HL-60 (cell line): ENCODE measurements at regions not wholly inside any gene's neighbourhood (a gene's known extent, or its start where the extent isn't known, plus 50 kb on each side); places are given as distances from the start of the nearest gene placed in this dataset.

Experiments used
- CTCF ChIP-seq: IDR thresholded peaks from one replicate; pipeline ENCODE4 v1.5.1; 2011; ENCODE audit warnings: low read length, control low read depth, inconsistent platforms; ENCODE audit not compliant: insufficient read depth
- GABPA ChIP-seq: IDR thresholded peaks from 2 replicates; pipeline ENCODE4 v1.6.1; 2012; ENCODE audit warnings: low read depth
- POLR2AphosphoS5 ChIP-seq: IDR thresholded peaks from 2 replicates; pipeline ENCODE4 v1.6.1; 2012; ENCODE audit warnings: low read depth
- TF ChIP-seq, protein P1 (sequence below): IDR thresholded peaks from 2 replicates; pipeline ENCODE4 v1.6.1; 2012; ENCODE audit warnings: low read depth; ENCODE audit not compliant: insufficient replicate concordance

DNA sequence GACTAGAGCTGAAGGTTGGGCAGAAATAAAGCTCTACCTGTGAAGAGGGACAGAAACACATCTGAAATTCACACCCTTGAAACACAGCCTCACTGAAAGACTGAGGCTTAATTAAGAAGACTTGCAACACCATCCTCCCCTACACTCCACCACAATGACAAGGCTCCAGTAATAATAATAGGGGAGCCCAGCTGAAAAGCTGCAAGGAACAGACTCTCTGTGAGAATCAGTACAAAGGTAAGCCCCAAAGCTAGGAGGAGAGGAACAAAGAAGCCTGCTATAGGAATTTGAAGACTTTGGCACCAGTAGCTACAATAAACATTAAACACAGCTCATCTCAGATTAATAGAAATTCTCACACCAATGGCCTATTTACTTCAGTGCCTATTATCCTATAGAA is 176.9 kb downstream of the FAT3 start:
- no peak for TF ChIP-seq CTCF
- TF ChIP-seq POLR2AphosphoS5 = no peak
- TF ChIP-seq, protein P1, sequence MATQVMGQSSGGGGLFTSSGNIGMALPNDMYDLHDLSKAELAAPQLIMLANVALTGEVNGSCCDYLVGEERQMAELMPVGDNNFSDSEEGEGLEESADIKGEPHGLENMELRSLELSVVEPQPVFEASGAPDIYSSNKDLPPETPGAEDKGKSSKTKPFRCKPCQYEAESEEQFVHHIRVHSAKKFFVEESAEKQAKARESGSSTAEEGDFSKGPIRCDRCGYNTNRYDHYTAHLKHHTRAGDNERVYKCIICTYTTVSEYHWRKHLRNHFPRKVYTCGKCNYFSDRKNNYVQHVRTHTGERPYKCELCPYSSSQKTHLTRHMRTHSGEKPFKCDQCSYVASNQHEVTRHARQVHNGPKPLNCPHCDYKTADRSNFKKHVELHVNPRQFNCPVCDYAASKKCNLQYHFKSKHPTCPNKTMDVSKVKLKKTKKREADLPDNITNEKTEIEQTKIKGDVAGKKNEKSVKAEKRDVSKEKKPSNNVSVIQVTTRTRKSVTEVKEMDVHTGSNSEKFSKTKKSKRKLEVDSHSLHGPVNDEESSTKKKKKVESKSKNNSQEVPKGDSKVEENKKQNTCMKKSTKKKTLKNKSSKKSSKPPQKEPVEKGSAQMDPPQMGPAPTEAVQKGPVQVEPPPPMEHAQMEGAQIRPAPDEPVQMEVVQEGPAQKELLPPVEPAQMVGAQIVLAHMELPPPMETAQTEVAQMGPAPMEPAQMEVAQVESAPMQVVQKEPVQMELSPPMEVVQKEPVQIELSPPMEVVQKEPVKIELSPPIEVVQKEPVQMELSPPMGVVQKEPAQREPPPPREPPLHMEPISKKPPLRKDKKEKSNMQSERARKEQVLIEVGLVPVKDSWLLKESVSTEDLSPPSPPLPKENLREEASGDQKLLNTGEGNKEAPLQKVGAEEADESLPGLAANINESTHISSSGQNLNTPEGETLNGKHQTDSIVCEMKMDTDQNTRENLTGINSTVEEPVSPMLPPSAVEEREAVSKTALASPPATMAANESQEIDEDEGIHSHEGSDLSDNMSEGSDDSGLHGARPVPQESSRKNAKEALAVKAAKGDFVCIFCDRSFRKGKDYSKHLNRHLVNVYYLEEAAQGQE = no peak
- TF ChIP-seq GABPA = no peak
